ENCODE measurements at regions not wholly inside any gene's neighbourhood (a gene's known extent, or its start where the extent isn't known, plus 50 kb on each side); places are given as distances from the start of the nearest gene placed in this dataset.

DNA sequence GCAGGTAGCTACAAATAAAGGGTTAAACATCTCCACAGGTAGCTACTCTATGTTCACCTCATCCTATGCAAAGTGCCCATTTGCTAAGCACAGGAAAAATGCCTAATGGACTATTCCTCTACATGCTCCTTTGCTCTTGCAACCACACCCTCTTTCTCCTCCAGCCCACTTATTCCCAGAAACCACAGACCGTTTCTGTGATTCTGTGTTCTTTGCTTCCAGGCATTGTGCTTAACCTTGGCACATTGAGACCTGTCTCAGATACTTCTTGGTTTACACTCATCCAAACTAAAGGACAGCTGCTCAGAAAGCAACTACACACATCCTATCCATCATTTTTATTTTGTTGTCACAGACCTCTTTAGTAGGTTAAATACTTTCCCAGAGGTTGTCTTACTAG is 785.0 kb upstream of the MIR17HG start:
- CTCF ChIA-PET: no interaction called here
- no peak for ATAC-seq (ENCODE audit: low read depth)
- H3K4me1 Mint-ChIP-seq: no peaks in the 10 kb centered on the region

DNA sequence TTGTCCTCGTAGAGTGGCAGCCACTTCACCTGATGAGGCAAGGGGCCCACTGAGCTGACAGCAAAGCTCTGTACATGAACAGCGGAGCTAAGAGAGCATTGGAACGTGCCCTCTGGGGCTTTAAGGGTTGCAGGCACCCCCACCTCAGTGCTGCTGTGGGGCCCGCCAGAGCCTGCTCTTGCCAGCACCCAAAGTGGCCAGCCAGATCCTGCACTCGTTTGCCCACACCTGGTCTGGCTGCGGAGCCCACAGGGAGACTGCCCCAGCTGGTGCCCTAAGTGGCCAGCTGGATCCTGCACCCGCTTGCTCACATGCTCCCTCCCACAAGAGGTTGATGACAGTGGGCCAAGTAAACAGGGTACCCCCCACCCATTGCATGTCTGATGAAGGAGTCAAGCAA is 783.4 kb upstream of the MIR17HG start:
- Mint-ChIP-seq H3K4me1 (no peaks in the 10 kb centered on the region), H3K27me3 (no peaks in the 10 kb centered on the region), H3K4me3 (no peak overlapping the region), H3K27ac (no peak overlapping the region), H3K36me3 (ENCODE audit: low read depth) (no peaks in the 10 kb centered on the region), H3K9me3 (peaks cover 14% of the 10 kb centered on the region)
- ATAC-seq (ENCODE audit: low read depth): no peak
- CTCF ChIA-PET: no interaction called here
- POLR2A ChIA-PET: no interaction called here
- TF ChIP-seq, protein P1, sequence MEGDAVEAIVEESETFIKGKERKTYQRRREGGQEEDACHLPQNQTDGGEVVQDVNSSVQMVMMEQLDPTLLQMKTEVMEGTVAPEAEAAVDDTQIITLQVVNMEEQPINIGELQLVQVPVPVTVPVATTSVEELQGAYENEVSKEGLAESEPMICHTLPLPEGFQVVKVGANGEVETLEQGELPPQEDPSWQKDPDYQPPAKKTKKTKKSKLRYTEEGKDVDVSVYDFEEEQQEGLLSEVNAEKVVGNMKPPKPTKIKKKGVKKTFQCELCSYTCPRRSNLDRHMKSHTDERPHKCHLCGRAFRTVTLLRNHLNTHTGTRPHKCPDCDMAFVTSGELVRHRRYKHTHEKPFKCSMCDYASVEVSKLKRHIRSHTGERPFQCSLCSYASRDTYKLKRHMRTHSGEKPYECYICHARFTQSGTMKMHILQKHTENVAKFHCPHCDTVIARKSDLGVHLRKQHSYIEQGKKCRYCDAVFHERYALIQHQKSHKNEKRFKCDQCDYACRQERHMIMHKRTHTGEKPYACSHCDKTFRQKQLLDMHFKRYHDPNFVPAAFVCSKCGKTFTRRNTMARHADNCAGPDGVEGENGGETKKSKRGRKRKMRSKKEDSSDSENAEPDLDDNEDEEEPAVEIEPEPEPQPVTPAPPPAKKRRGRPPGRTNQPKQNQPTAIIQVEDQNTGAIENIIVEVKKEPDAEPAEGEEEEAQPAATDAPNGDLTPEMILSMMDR (IDR thresholded peaks at IDR 0.05): no peak
- DNase-seq: no peak
- intact Hi-C loops (cut with micrococcal nuclease): no loop called here

More for the DNA sequence above, 785.0 kb upstream of the MIR17HG start:
- TF ChIP-seq, protein P1 (IDR thresholded peaks at IDR 0.05): no peak
- H3K27me3 Mint-ChIP-seq: no peaks in the 10 kb centered on the region
- intact Hi-C loops (cut with micrococcal nuclease): no loop called here
- DNase-seq: no peak
- no peaks in the 10 kb centered on the region for H3K36me3 Mint-ChIP-seq (ENCODE audit: low read depth)
- H3K27ac Mint-ChIP-seq: no peak overlapping the region
- H3K4me3 Mint-ChIP-seq: no peak overlapping the region
- POLR2A ChIA-PET: no interaction called here
- peaks cover 15% of the 10 kb centered on the region for H3K9me3 Mint-ChIP-seq

DNA sequence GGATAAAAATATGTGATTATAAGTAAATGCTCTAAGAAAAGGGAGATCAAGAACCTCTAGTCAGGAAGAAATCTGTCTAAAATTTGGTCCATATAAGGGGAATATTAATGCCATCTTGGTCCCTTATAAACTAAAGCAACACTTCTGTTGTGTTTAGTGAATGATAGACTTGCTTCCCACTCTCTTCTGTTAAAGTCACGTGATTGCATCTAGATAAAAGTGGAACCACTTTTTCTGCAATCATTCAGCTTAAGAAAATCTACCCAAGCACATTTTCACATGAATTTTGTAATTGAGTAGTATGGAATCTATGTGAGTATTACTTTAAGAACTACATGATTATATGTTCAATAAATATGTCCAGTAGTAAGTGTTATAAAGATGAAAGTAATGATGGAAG is 782.9 kb upstream of the MIR17HG start:
- ATAC-seq (ENCODE audit: low read depth): no peak

DNA sequence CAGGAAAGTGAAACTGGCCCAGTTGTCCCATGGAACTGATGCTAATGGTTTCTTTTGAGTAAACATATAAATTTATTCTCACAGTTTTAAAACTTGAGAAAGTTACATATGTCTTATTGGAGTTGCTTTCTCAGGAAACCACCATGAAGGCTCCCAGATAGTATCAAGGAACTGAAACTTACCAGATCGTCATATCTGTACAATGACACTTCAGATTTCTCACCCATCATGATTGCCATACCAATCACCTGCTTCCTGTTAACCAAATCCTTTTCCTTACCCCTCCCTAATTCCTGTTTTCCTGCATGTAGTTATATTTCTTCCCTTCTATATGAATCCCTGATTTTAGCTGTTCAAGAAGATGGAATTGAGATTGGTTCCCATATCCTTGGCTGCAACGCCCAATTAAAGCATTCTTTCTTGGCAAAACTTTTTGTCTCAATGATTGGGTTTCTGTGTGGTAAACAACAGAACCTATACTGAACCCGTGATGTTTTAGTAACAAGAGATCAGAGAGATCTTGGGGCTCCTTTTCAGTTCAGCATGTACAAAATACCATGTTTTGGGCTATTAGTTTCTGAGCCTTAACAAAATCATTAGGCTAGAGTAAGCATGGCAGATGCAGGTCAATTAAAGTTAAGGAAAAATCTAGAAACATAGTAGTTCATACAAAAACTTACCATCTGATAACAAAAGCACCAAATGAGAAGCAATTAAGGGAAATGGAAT is 781.3 kb upstream of the MIR17HG start:
- no peak for ATAC-seq (ENCODE audit: low read depth)
- no peak for DNase-seq
- Mint-ChIP-seq H3K27ac (no peak overlapping the region), H3K27me3 (no peaks in the 10 kb centered on the region), H3K4me3 (no peak overlapping the region), H3K36me3 (ENCODE audit: low read depth) (no peaks in the 10 kb centered on the region), H3K9me3 (peaks cover 16% of the 10 kb centered on the region), H3K4me1 (no peaks in the 10 kb centered on the region)
- intact Hi-C loops (cut with micrococcal nuclease): no loop called here
- CTCF ChIA-PET: no interaction called here
- POLR2A ChIA-PET: no interaction called here
- TF ChIP-seq, protein P1 (IDR thresholded peaks at IDR 0.05): no peak

More for the DNA sequence above, 782.9 kb upstream of the MIR17HG start:
- ChIA-PET POLR2A (no interaction called here), CTCF (no interaction called here)
- Mint-ChIP-seq H3K4me3 (no peak overlapping the region), H3K4me1 (no peaks in the 10 kb centered on the region), H3K27me3 (no peaks in the 10 kb centered on the region), H3K9me3 (peaks cover 14% of the 10 kb centered on the region), H3K36me3 (ENCODE audit: low read depth) (no peaks in the 10 kb centered on the region), H3K27ac (no peak overlapping the region)
- DNase-seq: no peak
- intact Hi-C loops (cut with micrococcal nuclease): no loop called here
- TF ChIP-seq, protein P1 (IDR thresholded peaks at IDR 0.05): no peak

DNA sequence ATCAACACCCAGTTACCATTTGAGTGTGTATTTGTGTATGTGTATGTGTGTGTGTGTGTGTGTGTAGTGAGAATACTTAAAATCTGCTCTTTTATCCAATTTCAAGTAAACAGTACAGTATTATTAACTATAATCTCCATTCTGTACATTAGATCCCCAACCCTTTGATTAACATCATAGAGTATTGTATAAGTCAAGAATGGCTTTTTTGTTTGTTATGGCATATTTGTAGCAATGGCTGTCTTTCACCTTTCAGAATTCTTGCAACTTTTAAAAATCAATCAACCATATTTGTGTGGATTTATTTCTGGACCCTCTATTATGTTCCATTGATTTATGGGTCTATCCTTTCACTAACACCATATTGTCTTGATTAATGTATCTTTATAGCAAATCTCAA is 779.3 kb upstream of the MIR17HG start:
- POLR2A ChIA-PET: no interaction called here
- ATAC-seq (ENCODE audit: low read depth): no peak
- Mint-ChIP-seq H3K27ac (no peak overlapping the region), H3K4me1 (no peaks in the 10 kb centered on the region), H3K27me3 (no peaks in the 10 kb centered on the region), H3K4me3 (no peak overlapping the region), H3K9me3 (peaks cover 19% of the 10 kb centered on the region), H3K36me3 (ENCODE audit: low read depth) (no peaks in the 10 kb centered on the region)
- no peak for DNase-seq
- TF ChIP-seq, protein P1 (IDR thresholded peaks at IDR 0.05): no peak
- intact Hi-C loops (cut with micrococcal nuclease): no loop called here
- CTCF ChIA-PET: no interaction called here
